ENCODE measurements at regions not wholly inside any gene's neighbourhood (a gene's known extent, or its start where the extent isn't known, plus 50 kb on each side); places are given as distances from the start of the nearest gene placed in this dataset.

DNA sequence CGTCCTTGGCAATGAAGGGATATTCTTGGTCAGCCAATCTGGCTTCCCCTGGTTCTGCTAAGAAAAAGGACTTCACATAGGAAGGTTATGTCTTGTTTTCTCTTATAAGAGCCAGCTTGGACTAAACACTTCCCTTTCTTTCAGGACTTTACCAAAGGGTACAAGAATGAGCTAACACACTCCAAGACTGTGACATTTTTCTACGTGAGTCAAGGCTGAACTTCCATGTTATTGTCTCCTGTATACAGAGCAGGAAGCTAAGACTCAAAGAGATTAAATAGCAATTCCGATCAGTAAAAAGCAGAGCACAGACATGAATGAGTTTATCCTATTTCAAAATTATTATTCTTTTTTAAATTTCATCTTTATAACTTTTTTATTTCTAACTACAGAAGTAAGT lies 63.3 kb upstream of the STT3B start:
- Mint-ChIP-seq H3K4me3 (no peak overlapping the region), H3K36me3 (ENCODE audit: low read depth) (no peaks in the 10 kb centered on the region), H3K27ac (no peak overlapping the region), H3K4me1 (ENCODE audit: low read depth) (peaks cover 10% of the 10 kb centered on the region), H3K27me3 (no peaks in the 10 kb centered on the region), H3K9me3 (peaks cover 21% of the 10 kb centered on the region)
- intact Hi-C loops (cut with micrococcal nuclease), result no loop called here

DNA sequence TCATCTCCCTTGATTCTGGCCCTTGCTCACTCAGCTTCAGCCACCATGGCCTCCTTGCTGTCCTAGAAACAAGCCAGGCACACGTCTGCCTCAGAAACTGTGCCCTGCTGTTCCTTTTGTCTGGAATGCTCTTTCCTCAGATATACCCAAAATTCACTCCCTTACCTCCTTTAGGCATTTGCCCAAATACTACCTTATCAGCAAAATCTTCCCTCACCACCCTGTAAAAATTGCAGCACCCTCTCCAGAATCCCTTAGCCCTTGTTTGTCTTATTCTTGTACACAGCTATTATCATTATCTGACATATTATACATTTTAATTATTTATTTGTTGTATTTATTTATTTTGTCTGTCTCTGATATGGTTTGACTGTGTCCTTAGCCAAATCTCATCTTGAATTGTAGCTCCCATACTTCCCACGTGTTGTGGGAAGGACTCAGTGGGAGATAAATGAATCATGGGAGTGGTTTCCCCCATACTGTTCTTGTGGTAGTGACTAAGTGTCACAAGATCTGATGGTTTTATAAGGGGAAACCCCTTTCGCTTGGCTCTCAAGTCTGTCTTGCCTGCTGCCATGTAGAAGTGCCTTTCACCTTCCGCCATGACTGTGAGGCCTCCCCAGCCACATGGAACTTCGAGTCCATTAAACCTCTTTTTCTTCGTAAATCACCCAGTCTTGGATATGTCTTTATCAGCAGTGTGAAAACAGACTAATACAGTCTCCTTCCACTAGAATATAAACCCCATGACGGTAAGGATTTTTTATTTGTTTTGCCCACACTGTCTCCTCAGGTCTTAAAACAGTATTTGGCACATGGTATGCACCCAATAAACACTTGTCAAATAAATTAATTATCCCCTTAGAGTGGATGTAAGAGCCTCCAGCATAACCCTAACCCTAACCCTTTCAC lies 60.0 kb upstream of the STT3B start:
- Mint-ChIP-seq H3K27ac (no peak overlapping the region), H3K36me3 (ENCODE audit: low read depth) (no peaks in the 10 kb centered on the region), H3K4me1 (ENCODE audit: low read depth) (peaks cover 10% of the 10 kb centered on the region), H3K4me3 (no peak overlapping the region), H3K27me3 (no peaks in the 10 kb centered on the region), H3K9me3 (peaks cover 21% of the 10 kb centered on the region)
- intact Hi-C loops (cut with micrococcal nuclease), result no loop called here

DNA sequence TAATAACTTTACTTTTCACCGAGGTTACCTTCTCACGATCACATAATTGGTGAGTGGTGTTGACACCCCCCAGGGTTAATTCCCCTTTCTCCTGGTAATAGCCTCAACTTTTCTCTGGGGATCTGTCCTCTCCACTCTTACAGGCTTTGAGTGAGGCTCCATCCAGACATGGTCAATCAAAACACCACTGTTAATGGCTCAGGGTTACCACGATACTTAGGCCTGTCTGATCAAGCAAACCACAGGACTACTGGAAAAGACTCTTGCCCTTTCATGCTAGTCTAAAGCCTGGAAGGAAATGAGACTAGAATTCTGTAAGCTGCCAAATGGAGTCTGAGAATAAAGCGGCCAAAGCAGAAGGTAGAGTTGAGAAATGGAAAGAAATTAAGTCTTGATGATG lies 56.5 kb upstream of the STT3B start:
- H3K27ac Mint-ChIP-seq, result no peak overlapping the region
- peaks cover 21% of the 10 kb centered on the region for H3K9me3 Mint-ChIP-seq
- H3K4me3 Mint-ChIP-seq, result no peak overlapping the region
- no peaks in the 10 kb centered on the region for H3K27me3 Mint-ChIP-seq
- intact Hi-C loops (cut with micrococcal nuclease), result no loop called here
- H3K36me3 Mint-ChIP-seq (ENCODE audit: low read depth), result no peaks in the 10 kb centered on the region
- peaks cover 10% of the 10 kb centered on the region for H3K4me1 Mint-ChIP-seq (ENCODE audit: low read depth)

DNA sequence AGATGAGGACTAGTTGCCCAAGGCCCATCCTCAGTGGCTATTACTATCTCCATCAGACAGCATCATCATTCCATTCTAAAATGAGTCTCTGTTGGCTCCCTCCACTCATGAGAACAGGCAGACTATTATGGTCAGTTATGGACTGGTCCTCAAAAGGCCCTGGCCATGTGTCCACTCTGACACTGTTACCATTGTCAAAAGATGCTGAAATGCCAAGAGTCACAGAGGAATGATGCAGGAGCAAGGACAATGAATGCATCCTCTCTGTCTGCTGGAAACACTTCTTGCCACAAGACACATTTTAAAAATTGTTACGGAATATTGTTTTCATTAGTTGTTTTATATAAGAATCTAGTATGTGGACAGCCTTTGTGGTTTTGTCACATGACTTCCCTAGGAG lies 53.3 kb upstream of the STT3B start:
- intact Hi-C loops (cut with micrococcal nuclease), result no loop called here
- no peak overlapping the region for H3K4me3 Mint-ChIP-seq
- no peaks in the 10 kb centered on the region for H3K36me3 Mint-ChIP-seq (ENCODE audit: low read depth)
- H3K4me1 Mint-ChIP-seq (ENCODE audit: low read depth), result no peaks in the 10 kb centered on the region
- H3K9me3 Mint-ChIP-seq, result no peaks in the 10 kb centered on the region
- H3K27me3 Mint-ChIP-seq, result no peaks in the 10 kb centered on the region
- no peak overlapping the region for H3K27ac Mint-ChIP-seq

DNA sequence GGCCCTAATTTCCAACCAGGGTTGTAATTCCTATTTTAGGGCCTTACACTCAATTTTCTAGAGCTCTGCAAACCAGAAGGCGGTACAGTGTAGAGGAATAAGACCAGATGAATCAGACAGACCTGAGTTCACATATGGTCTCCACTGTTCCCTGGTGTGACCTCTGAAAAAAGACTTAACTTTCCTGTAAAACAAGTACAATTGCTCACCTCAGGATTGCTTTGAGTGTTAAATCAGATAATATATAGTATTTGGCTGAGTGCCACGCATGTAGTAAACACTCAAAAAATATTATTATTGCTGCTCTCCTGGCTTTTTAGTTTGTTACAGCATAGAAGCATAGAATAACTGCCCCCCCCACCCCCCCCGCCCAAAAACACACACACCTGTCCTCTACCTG lies 51.0 kb upstream of the STT3B start:
- no peaks in the 10 kb centered on the region for H3K9me3 Mint-ChIP-seq
- no peaks in the 10 kb centered on the region for H3K27me3 Mint-ChIP-seq
- H3K4me3 Mint-ChIP-seq, result no peak overlapping the region
- H3K4me1 Mint-ChIP-seq (ENCODE audit: low read depth), result peaks cover 4% of the 10 kb centered on the region
- no peaks in the 10 kb centered on the region for H3K36me3 Mint-ChIP-seq (ENCODE audit: low read depth)
- intact Hi-C loops (cut with micrococcal nuclease), result no loop called here
- H3K27ac Mint-ChIP-seq, result no peak overlapping the region

DNA sequence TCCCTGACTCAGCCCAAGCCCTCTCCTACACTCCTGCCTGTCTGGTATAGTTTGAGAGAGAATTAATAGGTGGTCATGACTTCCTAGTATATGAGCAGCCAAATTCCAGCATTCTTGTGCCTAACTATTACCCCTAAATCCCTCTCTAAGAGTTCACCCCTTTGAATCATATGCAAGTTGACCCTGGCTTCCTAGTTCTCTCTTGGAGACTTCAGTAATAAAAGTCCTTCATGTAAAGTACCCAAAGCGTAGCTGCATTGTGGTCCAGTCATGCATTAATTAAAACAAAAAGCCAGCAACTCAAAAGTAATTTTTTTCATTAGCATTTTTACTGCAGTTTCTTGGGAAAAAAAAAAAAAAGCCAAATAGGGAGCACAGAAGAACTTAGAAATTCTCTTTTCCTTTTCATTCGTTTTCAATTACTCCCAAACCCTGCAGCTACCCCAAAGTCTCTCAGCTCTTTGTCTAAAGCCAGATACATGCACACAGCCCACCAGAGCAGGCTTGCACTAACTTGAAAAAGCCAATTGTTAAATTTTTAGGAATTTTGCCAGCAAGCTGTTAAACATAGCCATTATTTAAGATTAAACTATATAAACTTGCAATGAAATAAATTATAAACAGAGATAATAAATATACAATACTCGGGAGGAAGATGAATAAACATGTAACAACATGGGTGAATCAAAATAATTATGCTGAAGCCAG lies 50.1 kb upstream of the STT3B start:
- no peaks in the 10 kb centered on the region for H3K27me3 Mint-ChIP-seq
- H3K36me3 Mint-ChIP-seq (ENCODE audit: low read depth), result no peaks in the 10 kb centered on the region
- intact Hi-C loops (cut with micrococcal nuclease), result no loop called here
- H3K9me3 Mint-ChIP-seq, result no peaks in the 10 kb centered on the region
- H3K4me3 Mint-ChIP-seq, result no peak overlapping the region
- H3K27ac Mint-ChIP-seq, result no peak overlapping the region
- peaks cover 4% of the 10 kb centered on the region for H3K4me1 Mint-ChIP-seq (ENCODE audit: low read depth)
